Coronary artery (tissue), 2 donors: ENCODE measurements at regions not wholly inside any gene's neighbourhood (a gene's known extent, or its start where the extent isn't known, plus 50 kb on each side); places are given as distances from the start of the nearest gene placed in this dataset.
A peak's percentile ranks its signal among the peaks of the same experiment; 100 is the strongest.

ENCODE experiments used
- DNase-seq: peaks from one replicate; pipeline ENCODE4 v3.0.0-alpha.2; 2017; ENCODE audit warnings: low spot score
- H3K27ac ChIP-seq, 2 donors: fragments of 200-600 bp; sonication (generic); one replicate each; pipeline ENCODE4 v1.5.1; 2016 to 2019
- H3K4me3 ChIP-seq: fragments of 200-600 bp; sonication (generic); 2 replicates; pipeline ENCODE4 v1.5.1; 2016; ENCODE audit warnings: mild to moderate bottlenecking, moderate library complexity
- CTCF ChIP-seq: fragments of 200-600 bp; sonication (generic); IDR thresholded peaks from one replicate; pipeline ENCODE4 v1.5.1; 2019; ENCODE audit warnings: antibody characterized with exemption

GRCh38 chr10:21172542-21172929 is 275.4 kb upstream of the NEBL start:
- Histone ChIP-seq H3K4me3 (peak overlapping the region; percentile 74), H3K27ac (no peak overlapping the region)
- TF ChIP-seq CTCF = no peak
- DNase-seq = no peak

DNA sequence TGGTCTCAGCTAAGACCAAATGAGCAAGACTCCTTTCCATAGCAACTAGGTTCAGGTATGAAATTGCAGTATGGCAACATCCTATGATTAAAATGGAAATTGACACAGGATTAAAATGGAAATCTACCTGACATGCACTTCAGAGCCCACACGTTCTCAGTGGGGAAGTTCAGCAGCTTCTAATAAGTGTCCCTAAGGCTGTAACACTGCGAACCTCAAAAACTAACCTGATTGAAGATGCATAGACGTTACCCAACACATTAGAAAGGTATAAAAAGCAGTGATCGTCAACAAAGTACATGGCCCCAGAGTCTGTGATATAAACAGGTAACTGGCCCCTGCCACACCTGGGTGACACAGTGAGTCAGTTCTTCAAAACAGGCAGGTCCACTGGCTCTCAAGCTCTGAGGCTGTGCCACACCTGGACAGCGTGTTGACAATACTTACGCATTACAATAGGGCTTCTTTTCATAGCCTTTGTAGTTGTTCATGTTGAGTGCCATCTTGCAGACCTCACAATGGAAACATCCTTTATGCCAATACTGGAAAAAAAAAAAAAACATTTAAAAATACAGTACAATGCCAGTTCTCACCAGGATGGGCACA is 274.9 kb upstream of the NEBL start:
- DNase-seq = no peak

DNA sequence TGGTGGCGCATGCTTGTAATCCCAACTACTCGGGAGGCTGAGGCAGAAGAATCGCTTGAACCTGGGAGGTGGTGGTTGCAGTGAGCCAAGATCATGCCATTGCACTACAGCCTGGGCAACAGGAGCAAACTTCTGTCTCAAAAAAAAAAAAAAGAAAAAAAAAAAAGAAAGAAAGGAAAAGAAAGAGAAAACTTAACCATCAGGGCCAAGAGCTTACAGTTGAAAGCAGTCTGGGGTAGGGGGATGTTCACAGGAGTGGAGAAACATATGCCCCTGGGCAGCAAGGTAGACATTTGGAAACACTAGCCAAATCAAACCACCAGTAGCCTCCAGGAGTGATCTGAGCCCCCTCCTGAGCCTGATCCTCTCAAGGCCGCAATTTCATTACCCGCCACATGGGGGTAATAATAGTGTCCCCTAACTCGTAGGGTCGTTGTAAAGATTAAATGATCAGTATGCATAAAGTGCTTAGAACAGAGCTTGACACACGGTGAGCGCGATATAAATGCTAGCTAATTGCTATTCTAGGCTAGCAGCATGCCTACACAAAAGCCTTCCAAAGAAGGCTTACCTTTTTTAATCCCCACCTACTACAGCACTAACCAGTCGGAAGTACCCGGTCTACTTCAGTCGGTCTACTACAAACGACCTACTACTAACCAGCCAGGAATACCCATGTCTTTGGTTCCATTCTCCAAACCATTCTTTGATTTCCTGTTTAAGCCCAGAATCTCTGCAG is 274.3 kb upstream of the NEBL start:
- H3K4me3 ChIP-seq = no peak overlapping the region
- H3K27ac ChIP-seq = no peak overlapping the region
- no peak for TF ChIP-seq CTCF
- no peak for DNase-seq

More for the DNA sequence above, 274.9 kb upstream of the NEBL start:
- Histone ChIP-seq H3K27ac (no peak overlapping the region), H3K4me3 (no peak overlapping the region)
- TF ChIP-seq CTCF = no peak

DNA sequence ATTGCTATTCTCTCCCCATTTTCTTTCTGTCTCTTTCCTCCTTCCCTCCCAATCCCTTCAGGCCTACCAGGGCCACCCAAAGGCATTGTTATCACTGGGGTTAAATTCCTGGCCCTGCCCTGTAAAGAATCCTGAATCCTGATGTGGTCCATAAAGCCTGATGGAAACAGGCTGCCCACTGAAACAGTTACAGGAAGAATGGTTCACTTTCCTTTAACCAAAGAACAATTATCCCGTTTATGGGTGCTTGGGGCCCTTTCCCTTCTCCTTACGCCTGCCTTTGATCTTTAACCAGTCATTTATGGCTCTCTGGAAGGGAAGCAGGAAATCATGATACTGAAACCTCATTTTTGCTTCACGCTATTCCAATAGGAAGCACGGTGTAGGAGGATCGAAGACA is 273.1 kb upstream of the NEBL start:
- no peak for DNase-seq
- TF ChIP-seq CTCF = no peak
- no peak overlapping the region for H3K4me3 ChIP-seq
- H3K27ac ChIP-seq = no peak overlapping the region

GRCh38 chr10:21169271-21169670 is 272.2 kb upstream of the NEBL start:
- no peak for DNase-seq
- no peak overlapping the region for H3K4me3 ChIP-seq
- H3K27ac ChIP-seq = no peak overlapping the region
- TF ChIP-seq CTCF = no peak

GRCh38 chr10:21167288-21168010 is 270.3 kb upstream of the NEBL start:
- DNase-seq = no peak
- Histone ChIP-seq H3K27ac (no peak overlapping the region), H3K4me3 (no peak overlapping the region)
- no peak for TF ChIP-seq CTCF
